GM12891 (cell line): ENCODE measurements at regions not wholly inside any gene's neighbourhood (a gene's known extent, or its start where the extent isn't known, plus 50 kb on each side); places are given as distances from the start of the nearest gene placed in this dataset.

Experiments
- POLR2A ChIP-seq: IDR thresholded peaks from 2 replicates; pipeline ENCODE4 v1.6.1; 2011; ENCODE audit warnings: low read depth, low read length, control low read depth
- POLR2AphosphoS5 ChIP-seq: IDR thresholded peaks from 2 replicates; pipeline ENCODE4 v1.6.1; 2011; ENCODE audit warnings: low read depth, low read length, control low read depth
- TAF1 ChIP-seq: IDR thresholded peaks from 2 replicates; pipeline ENCODE4 v1.6.1; 2011; ENCODE audit warnings: low read depth, low read length, control low read depth

GRCh38 chr1:187129132-187129531 is 300.4 kb downstream of the PLA2G4A start:
- TF ChIP-seq POLR2A (no peak), POLR2AphosphoS5 (no peak), TAF1 (no peak)
